Caco-2 (cell line): ENCODE measurements at regions not wholly inside any gene's neighbourhood (a gene's known extent, or its start where the extent isn't known, plus 50 kb on each side); places are given as distances from the start of the nearest gene placed in this dataset.

ENCODE experiments used
- BruUV-seq: library from RNA; stranded (reverse); fragments of 400-500 nt; replicated peaks from 2 replicates; lab custom pipeline; 2021; lab: Mats Ljungman, UMichigan
- CTCF ChIA-PET: fragments of 300-600 bp; sonication (Branson Sonifier 250); formaldehyde crosslinking; loops from one replicate; lab custom pipeline; 2022; ENCODE audit warnings: antibody characterized with exemption; lab: Charles Lee
- POLR2A ChIA-PET: fragments of 300-600 bp; sonication (Branson Sonifier 250); formaldehyde crosslinking; loops from one replicate; lab custom pipeline; 2022; ENCODE audit warnings: antibody characterized with exemption; lab: Charles Lee
- DNase-seq, 2 experiments: peaks; one replicate each; pipeline versions ENCODE4 v3.0.0 to v3.0.0-alpha.2; 2020 to 2022
- H3K27me3 ChIP-seq: replicated peaks from 2 replicates; pipeline ENCODE4 v1.6.0; 2011; ENCODE audit warnings: low read length; ENCODE audit not compliant: control insufficient read depth, insufficient read depth
- H3K36me3 ChIP-seq: 2 replicates; pipeline ENCODE4 v1.5.1; 2011; ENCODE audit warnings: low read length; ENCODE audit not compliant: control insufficient read depth, insufficient read depth
- H3K4me1 ChIP-seq: fragments of 250-450 bp; sonication (Bioruptor Pico); 2 replicates; pipeline ENCODE4 v1.5.1; 2020; ENCODE audit warnings: mild to moderate bottlenecking
- H3K4me3 ChIP-seq: 2 replicates; pipeline ENCODE4 v1.5.1; 2011; ENCODE audit warnings: low read depth, mild to moderate bottlenecking, control low read depth, low read length
- H3K9me3 ChIP-seq: fragments of 250-450 bp; sonication (Bioruptor Pico); 2 replicates; pipeline ENCODE4 v1.5.1; 2020; ENCODE audit warnings: mild to moderate bottlenecking, moderate library complexity
- H3K27ac Mint-ChIP-seq: one replicate; pipeline ENCODE4 v1.8.0; 2022; ENCODE audit warnings: mixed read lengths; ENCODE audit not compliant: unreplicated experiment
- H3K27me3 Mint-ChIP-seq: one replicate; pipeline ENCODE4 v1.8.0; 2022; ENCODE audit warnings: mixed read lengths; ENCODE audit not compliant: insufficient read depth, unreplicated experiment
- H3K36me3 Mint-ChIP-seq: one replicate; pipeline ENCODE4 v1.8.0; 2022; ENCODE audit warnings: mild to moderate bottlenecking, mixed read lengths; ENCODE audit not compliant: insufficient read depth, unreplicated experiment
- H3K4me1 Mint-ChIP-seq: one replicate; pipeline ENCODE4 v1.8.0; 2022; ENCODE audit warnings: low read depth, mixed read lengths; ENCODE audit not compliant: unreplicated experiment
- H3K4me3 Mint-ChIP-seq: one replicate; pipeline ENCODE4 v1.8.0; 2022; ENCODE audit warnings: mild to moderate bottlenecking, moderate library complexity, mixed read lengths; ENCODE audit not compliant: unreplicated experiment
- H3K9me3 Mint-ChIP-seq: one replicate; pipeline ENCODE4 v1.8.0; 2022; ENCODE audit warnings: mixed read lengths; ENCODE audit not compliant: unreplicated experiment
- CTCF ChIP-seq, 2 experiments: fragments of 200-600 bp in 1 of 2; IDR thresholded peaks; 1 replicate in 1 of 2; 2 replicates in 1 of 2; pipeline versions ENCODE4 v1.5.1 to v1.8.0; 2011 to 2022; ENCODE audit warnings: antibody characterized with exemption in 1 of 2, control low read depth in 1 of 2, inconsistent platforms in 1 of 2, low read depth in 1 of 2, low read length in 1 of 2, mild to moderate bottlenecking in 1 of 2, moderate library complexity in 1 of 2; ENCODE audit not compliant: insufficient read depth in 1 of 2, severe bottlenecking in 1 of 2, unreplicated experiment in 1 of 2
- intact Hi-C: fragments of 100-400 bp; cut with micrococcal nuclease; formaldehyde crosslinking; loops from one replicate; pipeline ENCODE4 v1.10.0; 2022; ENCODE audit not compliant: unreplicated experiment

GRCh38 chr15:79195802-79196201 lies 86.7 kb upstream of the ANKRD34C start:
- no peaks in the 10 kb centered on the region for H3K9me3 Mint-ChIP-seq
- H3K36me3 Mint-ChIP-seq: no peaks in the 10 kb centered on the region
- no peak for DNase-seq
- no peak for TF ChIP-seq CTCF (IDR thresholded peaks at IDR 0.05; ENCODE audit: insufficient read depth in 1 of 2, low read depth in 1 of 2, low read length in 1 of 2, severe bottlenecking in 1 of 2, unreplicated experiment in 1 of 2)
- H3K9me3 ChIP-seq: no peaks in the 10 kb centered on the region
- intact Hi-C loops: no loop called here
- H3K27me3 ChIP-seq: no peaks in the 10 kb centered on the region
- H3K27ac Mint-ChIP-seq: no peak overlapping the region
- H3K4me1 ChIP-seq: no peaks in the 10 kb centered on the region
- no TSS peak for BruUV-seq
- H3K4me1 Mint-ChIP-seq: no peaks in the 10 kb centered on the region
- POLR2A ChIA-PET: no interaction called here
- no peak overlapping the region for H3K4me3 ChIP-seq
- peaks cover 17% of the 10 kb centered on the region for H3K27me3 Mint-ChIP-seq
- CTCF ChIA-PET: interaction anchor here (1.2 kb wide), 1 partner anchor 11 kb away, joined by 4 read pairs; no protein-coding TSS in a partner anchor
- no peak overlapping the region for H3K4me3 Mint-ChIP-seq
- no peaks in the 10 kb centered on the region for H3K36me3 ChIP-seq

GRCh38 chr15:79195239-79195638 lies 87.3 kb upstream of the ANKRD34C start:
- intact Hi-C loops: no loop called here
- CTCF ChIA-PET: interaction anchor here (1.2 kb wide), 1 partner anchor 11 kb away, joined by 4 read pairs; no protein-coding TSS in a partner anchor

GRCh38 chr15:79194386-79194785 lies 88.1 kb upstream of the ANKRD34C start:
- peaks cover 17% of the 10 kb centered on the region for H3K27me3 Mint-ChIP-seq
- ChIA-PET POLR2A (no interaction called here), CTCF (interaction anchor here (1.2 kb wide), 1 partner anchor 10 kb away, joined by 4 read pairs; no protein-coding TSS in a partner anchor)

More at GRCh38 chr15:79195239-79195638, 87.3 kb upstream of the ANKRD34C start:
- Histone ChIP-seq H3K9me3 (no peaks in the 10 kb centered on the region), H3K4me1 (no peaks in the 10 kb centered on the region), H3K4me3 (no peak overlapping the region), H3K36me3 (no peaks in the 10 kb centered on the region), H3K27me3 (no peaks in the 10 kb centered on the region)
- H3K27me3 Mint-ChIP-seq: peaks cover 17% of the 10 kb centered on the region
- POLR2A ChIA-PET: no interaction called here
- no peaks in the 10 kb centered on the region for H3K9me3 Mint-ChIP-seq
- no peaks in the 10 kb centered on the region for H3K4me1 Mint-ChIP-seq
- no peaks in the 10 kb centered on the region for H3K36me3 Mint-ChIP-seq
- no peak overlapping the region for H3K4me3 Mint-ChIP-seq
- no TSS peak for BruUV-seq
- no peak overlapping the region for H3K27ac Mint-ChIP-seq
- DNase-seq: no peak
- no peak for TF ChIP-seq CTCF (IDR thresholded peaks at IDR 0.05; ENCODE audit: insufficient read depth in 1 of 2, low read depth in 1 of 2, low read length in 1 of 2, severe bottlenecking in 1 of 2, unreplicated experiment in 1 of 2)

More at GRCh38 chr15:79194386-79194785, 88.1 kb upstream of the ANKRD34C start:
- Histone ChIP-seq H3K4me1 (no peaks in the 10 kb centered on the region), H3K4me3 (no peak overlapping the region), H3K27me3 (no peaks in the 10 kb centered on the region), H3K9me3 (no peaks in the 10 kb centered on the region), H3K36me3 (no peaks in the 10 kb centered on the region)
- DNase-seq: no peak
- Mint-ChIP-seq H3K36me3 (no peaks in the 10 kb centered on the region), H3K9me3 (no peaks in the 10 kb centered on the region), H3K27ac (no peak overlapping the region), H3K4me1 (no peaks in the 10 kb centered on the region), H3K4me3 (no peak overlapping the region)
- intact Hi-C loops: no loop called here
- no TSS peak for BruUV-seq
- no peak for TF ChIP-seq CTCF (IDR thresholded peaks at IDR 0.05; ENCODE audit: insufficient read depth in 1 of 2, low read depth in 1 of 2, low read length in 1 of 2, severe bottlenecking in 1 of 2, unreplicated experiment in 1 of 2)
